MG63 (cell line): ENCODE measurements at regions not wholly inside any gene's neighbourhood (a gene's known extent, or its start where the extent isn't known, plus 50 kb on each side); places are given as distances from the start of the nearest gene placed in this dataset.

Source experiments
- DNase-seq: peaks from one replicate; pipeline ENCODE4 v3.0.0-alpha.2; 2020
- H3K27me3 ChIP-seq: fragments of 250-450 bp; sonication (Bioruptor Pico); 2 replicates; pipeline ENCODE4 v1.5.1; 2020; ENCODE audit warnings: mild to moderate bottlenecking, moderate library complexity
- H3K36me3 ChIP-seq: fragments of 250-450 bp; sonication (Bioruptor Pico); 2 replicates; pipeline ENCODE4 v1.5.1; 2020; ENCODE audit warnings: mild to moderate bottlenecking, moderate library complexity
- H3K4me3 ChIP-seq: fragments of 250-450 bp; sonication (Bioruptor Pico); 2 replicates; pipeline ENCODE4 v1.5.1; 2020; ENCODE audit warnings: mild to moderate bottlenecking, moderate library complexity
- H3K9me3 ChIP-seq: fragments of 250-450 bp; sonication (Bioruptor Pico); 2 replicates; pipeline ENCODE4 v1.5.1; 2020; ENCODE audit warnings: mild to moderate bottlenecking, moderate library complexity

GRCh38 chr6:113377362-113377942 lies 479.7 kb upstream of the MARCKS start:
- H3K36me3 ChIP-seq, result no peaks in the 10 kb centered on the region; the same call in 1 of the 2 replicates
- no peak overlapping the region for H3K4me3 ChIP-seq
- DNase-seq, result no peak
- no peaks in the 10 kb centered on the region for H3K27me3 ChIP-seq
- no peaks in the 10 kb centered on the region; the same call in 1 of the 2 replicates for H3K9me3 ChIP-seq

- Histone ChIP-seq H3K9me3 (no peaks in the 10 kb centered on the region; the same call in 1 of the 2 replicates), H3K4me3 (no peak overlapping the region), H3K36me3 (no peaks in the 10 kb centered on the region; the same call in 1 of the 2 replicates), H3K27me3 (no peaks in the 10 kb centered on the region)
- no peak for DNase-seq
Measured at GRCh38 chr6:113380591-113380990, 476.6 kb upstream of the MARCKS start.

GRCh38 chr6:113381232-113381631 lies 475.9 kb upstream of the MARCKS start:
- Histone ChIP-seq H3K27me3 (no peaks in the 10 kb centered on the region), H3K9me3 (no peaks in the 10 kb centered on the region; the same call in 1 of the 2 replicates), H3K4me3 (no peak overlapping the region), H3K36me3 (no peaks in the 10 kb centered on the region; the same call in 1 of the 2 replicates)
- DNase-seq, result no peak

- Histone ChIP-seq H3K4me3 (no peak overlapping the region), H3K36me3 (no peaks in the 10 kb centered on the region; the same call in 1 of the 2 replicates), H3K9me3 (no peaks in the 10 kb centered on the region; the same call in 1 of the 2 replicates), H3K27me3 (no peaks in the 10 kb centered on the region)
- DNase-seq, result peak; percentile 88
Measured at GRCh38 chr6:113381959-113382358, 475.2 kb upstream of the MARCKS start.

GRCh38 chr6:113383701-113384100 lies 473.4 kb upstream of the MARCKS start:
- no peaks in the 10 kb centered on the region; the same call in 1 of the 2 replicates for H3K9me3 ChIP-seq
- no peak for DNase-seq
- no peaks in the 10 kb centered on the region; the same call in 1 of the 2 replicates for H3K36me3 ChIP-seq
- H3K27me3 ChIP-seq, result no peaks in the 10 kb centered on the region
- H3K4me3 ChIP-seq, result no peak overlapping the region

- Histone ChIP-seq H3K27me3 (no peaks in the 10 kb centered on the region), H3K9me3 (no peaks in the 10 kb centered on the region; the same call in 1 of the 2 replicates), H3K36me3 (no peaks in the 10 kb centered on the region; the same call in 1 of the 2 replicates), H3K4me3 (no peak overlapping the region)
- no peak for DNase-seq
Measured at GRCh38 chr6:113385020-113385431, 472.1 kb upstream of the MARCKS start.

- DNase-seq, result no peak
- Histone ChIP-seq H3K9me3 (no peaks in the 10 kb centered on the region), H3K4me3 (no peak overlapping the region), H3K27me3 (no peaks in the 10 kb centered on the region), H3K36me3 (no peaks in the 10 kb centered on the region)
Measured at GRCh38 chr6:113388996-113389395, 468.1 kb upstream of the MARCKS start.

- no peak for DNase-seq
- no peak overlapping the region for H3K4me3 ChIP-seq
- H3K27me3 ChIP-seq, result no peaks in the 10 kb centered on the region
Measured at GRCh38 chr6:113392551-113393055, 464.5 kb upstream of the MARCKS start.

GRCh38 chr6:113394216-113394615 lies 462.9 kb upstream of the MARCKS start:
- no peak for DNase-seq
- Histone ChIP-seq H3K9me3 (no peaks in the 10 kb centered on the region), H3K4me3 (no peak overlapping the region), H3K27me3 (no peaks in the 10 kb centered on the region), H3K36me3 (no peaks in the 10 kb centered on the region)

More at GRCh38 chr6:113392551-113393055, 464.5 kb upstream of the MARCKS start:
- no peaks in the 10 kb centered on the region for H3K36me3 ChIP-seq
- H3K9me3 ChIP-seq, result no peaks in the 10 kb centered on the region

GRCh38 chr6:113394729-113395128 lies 462.4 kb upstream of the MARCKS start:
- Histone ChIP-seq H3K4me3 (no peak overlapping the region), H3K36me3 (no peaks in the 10 kb centered on the region), H3K27me3 (no peaks in the 10 kb centered on the region), H3K9me3 (no peaks in the 10 kb centered on the region)
- no peak for DNase-seq

- DNase-seq, result no peak
- H3K27me3 ChIP-seq, result no peaks in the 10 kb centered on the region
- H3K9me3 ChIP-seq, result no peaks in the 10 kb centered on the region
- no peaks in the 10 kb centered on the region for H3K36me3 ChIP-seq
- H3K4me3 ChIP-seq, result no peak overlapping the region
Measured at GRCh38 chr6:113396730-113397129, 460.4 kb upstream of the MARCKS start.

- no peaks in the 10 kb centered on the region for H3K27me3 ChIP-seq
- no peaks in the 10 kb centered on the region for H3K9me3 ChIP-seq
- H3K4me3 ChIP-seq, result no peak overlapping the region
- DNase-seq, result no peak
- no peaks in the 10 kb centered on the region for H3K36me3 ChIP-seq
Measured at GRCh38 chr6:113397236-113397635, 459.9 kb upstream of the MARCKS start.

- no peaks in the 10 kb centered on the region for H3K27me3 ChIP-seq
- H3K4me3 ChIP-seq, result no peak overlapping the region
- no peaks in the 10 kb centered on the region for H3K36me3 ChIP-seq
- no peak for DNase-seq
- no peaks in the 10 kb centered on the region; the same call in 1 of the 2 replicates for H3K9me3 ChIP-seq
Measured at GRCh38 chr6:113401231-113401630, 455.9 kb upstream of the MARCKS start.

GRCh38 chr6:113402544-113402943 lies 454.6 kb upstream of the MARCKS start:
- H3K9me3 ChIP-seq, result no peaks in the 10 kb centered on the region; the same call in 1 of the 2 replicates
- H3K4me3 ChIP-seq, result no peak overlapping the region
- DNase-seq, result no peak
- H3K36me3 ChIP-seq, result no peaks in the 10 kb centered on the region
- H3K27me3 ChIP-seq, result no peaks in the 10 kb centered on the region

GRCh38 chr6:113403966-113404595 lies 453.1 kb upstream of the MARCKS start:
- Histone ChIP-seq H3K4me3 (no peak overlapping the region), H3K9me3 (no peaks in the 10 kb centered on the region; the same call in none of the 2 replicates), H3K36me3 (no peaks in the 10 kb centered on the region), H3K27me3 (no peaks in the 10 kb centered on the region)
- no peak for DNase-seq

GRCh38 chr6:113405326-113406047 lies 451.7 kb upstream of the MARCKS start:
- no peaks in the 10 kb centered on the region for H3K36me3 ChIP-seq
- DNase-seq, result no peak
- no peaks in the 10 kb centered on the region for H3K27me3 ChIP-seq
- H3K4me3 ChIP-seq, result no peak overlapping the region
- H3K9me3 ChIP-seq, result no peaks in the 10 kb centered on the region; the same call in none of the 2 replicates

- no peaks in the 10 kb centered on the region for H3K36me3 ChIP-seq
- no peaks in the 10 kb centered on the region for H3K27me3 ChIP-seq
- no peaks in the 10 kb centered on the region; the same call in none of the 2 replicates for H3K9me3 ChIP-seq
- H3K4me3 ChIP-seq, result no peak overlapping the region
- no peak for DNase-seq
Measured at GRCh38 chr6:113406048-113406695, 451.0 kb upstream of the MARCKS start.
